Peyer's patch (tissue), 4 donors: ENCODE measurements at regions not wholly inside any gene's neighbourhood (a gene's known extent, or its start where the extent isn't known, plus 50 kb on each side); places are given as distances from the start of the nearest gene placed in this dataset.

Experiments
- DNase-seq, 3 donors: peaks; one replicate each; pipeline ENCODE4 v3.0.0-alpha.2; 2017 to 2019
- H3K27ac ChIP-seq, 4 donors: fragments of 200-600 bp; sonication (generic); one replicate each; pipeline ENCODE4 v1.5.1; 2016 to 2019
- H3K27me3 ChIP-seq, 2 donors: fragments of 200-600 bp; sonication (generic); one replicate each; pipeline ENCODE4 v1.5.1; 2019
- H3K36me3 ChIP-seq, 3 donors: fragments of 200-600 bp; sonication (generic); one replicate each; pipeline ENCODE4 v1.5.1; 2016 to 2019
- H3K4me1 ChIP-seq, 4 donors: fragments of 200-600 bp; sonication (generic); one replicate each; pipeline ENCODE4 v1.5.1; 2016 to 2019
- H3K4me3 ChIP-seq, 4 donors: fragments of 200-600 bp; sonication (generic); 1 replicate in 3 of 4; 2 replicates in 1 of 4; pipeline ENCODE4 v1.5.1; 2016 to 2019; ENCODE audit warnings: mild to moderate bottlenecking in 1 of 4
- H3K9me3 ChIP-seq, 4 donors: fragments of 200-600 bp; sonication (generic); one replicate each; pipeline ENCODE4 v1.5.1; 2016 to 2019; ENCODE audit warnings: mild to moderate bottlenecking in 1 of 4
- POLR2A ChIP-seq, 2 donors: fragments of 450-650 bp; IDR thresholded peaks; one replicate each; pipeline ENCODE4 v1.5.1; 2017; ENCODE audit warnings: antibody characterized with exemption in 2 of 2, mild to moderate bottlenecking in 2 of 2, moderate library complexity in 2 of 2
- TF ChIP-seq, protein P1 (sequence below), 6 experiments: fragments of 450-650 bp in 4 of 6; fragments of 200-600 bp in 2 of 6; sonication (generic) in 1 of 6; IDR thresholded peaks; one replicate each; pipeline ENCODE4 v1.5.1; 2017 to 2019; ENCODE audit warnings: antibody characterized with exemption in 6 of 6, mild to moderate bottlenecking in 3 of 6, moderate library complexity in 1 of 6

DNA sequence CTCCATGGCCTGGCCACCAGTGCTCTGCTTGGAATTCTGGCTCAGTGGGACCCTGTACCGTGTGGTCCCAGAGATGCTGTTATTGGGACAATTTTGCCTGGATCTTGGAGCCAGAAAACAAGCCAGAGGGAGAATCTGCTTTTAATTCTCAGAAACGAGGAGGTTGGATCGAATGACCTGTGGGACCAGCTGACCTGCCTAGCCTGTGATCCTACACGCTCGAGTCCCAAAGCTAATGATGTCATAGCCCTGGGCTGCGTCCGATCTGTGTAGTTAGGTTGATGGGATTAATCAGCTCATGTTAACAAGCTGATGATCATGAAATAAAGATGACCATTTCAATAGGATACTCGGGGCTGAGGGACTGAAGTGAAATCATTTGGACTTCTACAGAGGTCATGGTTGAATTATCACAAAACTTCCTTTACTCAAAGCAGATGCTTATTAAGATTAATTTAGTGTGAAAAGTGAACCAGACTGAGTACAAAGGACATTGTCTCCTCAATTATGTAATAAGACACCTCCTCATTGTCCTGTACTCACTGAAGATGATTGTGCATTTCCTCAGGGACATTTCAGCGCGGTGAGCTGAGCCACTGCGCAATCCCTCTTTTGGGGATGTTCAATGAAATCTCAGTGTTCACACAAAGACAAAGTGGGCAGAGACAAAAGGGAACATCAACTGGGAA, 51.9 kb upstream of the STX18 start:
- no peak overlapping the region for H3K27ac ChIP-seq

DNA sequence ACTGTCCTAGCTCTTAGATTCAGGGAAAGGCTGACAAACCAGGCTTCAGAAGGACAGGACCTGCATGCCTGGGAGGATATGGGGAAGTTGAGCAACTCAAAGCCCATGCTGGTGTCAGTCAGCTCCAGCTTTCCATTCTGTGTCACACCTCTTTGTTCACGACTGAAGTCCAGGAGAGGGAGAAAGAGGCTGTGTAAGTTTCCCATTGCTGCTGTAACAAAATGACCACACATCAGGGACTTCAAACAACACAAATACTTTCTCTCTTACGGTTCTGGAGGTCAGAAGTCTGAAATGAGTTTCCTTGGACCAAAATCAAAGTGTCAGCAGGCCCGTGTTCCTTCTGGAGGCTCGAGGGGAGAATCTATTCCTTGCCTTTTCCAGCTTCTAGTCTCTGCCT, 50.6 kb upstream of the STX18 start:
- H3K4me1 ChIP-seq: no peaks in the 10 kb centered on the region
- H3K27me3 ChIP-seq: no peaks in the 10 kb centered on the region
- no peak overlapping the region for H3K4me3 ChIP-seq
- H3K27ac ChIP-seq: no peak overlapping the region
- H3K36me3 ChIP-seq: no peaks in the 10 kb centered on the region
- no peak for DNase-seq
- TF ChIP-seq, protein P1, sequence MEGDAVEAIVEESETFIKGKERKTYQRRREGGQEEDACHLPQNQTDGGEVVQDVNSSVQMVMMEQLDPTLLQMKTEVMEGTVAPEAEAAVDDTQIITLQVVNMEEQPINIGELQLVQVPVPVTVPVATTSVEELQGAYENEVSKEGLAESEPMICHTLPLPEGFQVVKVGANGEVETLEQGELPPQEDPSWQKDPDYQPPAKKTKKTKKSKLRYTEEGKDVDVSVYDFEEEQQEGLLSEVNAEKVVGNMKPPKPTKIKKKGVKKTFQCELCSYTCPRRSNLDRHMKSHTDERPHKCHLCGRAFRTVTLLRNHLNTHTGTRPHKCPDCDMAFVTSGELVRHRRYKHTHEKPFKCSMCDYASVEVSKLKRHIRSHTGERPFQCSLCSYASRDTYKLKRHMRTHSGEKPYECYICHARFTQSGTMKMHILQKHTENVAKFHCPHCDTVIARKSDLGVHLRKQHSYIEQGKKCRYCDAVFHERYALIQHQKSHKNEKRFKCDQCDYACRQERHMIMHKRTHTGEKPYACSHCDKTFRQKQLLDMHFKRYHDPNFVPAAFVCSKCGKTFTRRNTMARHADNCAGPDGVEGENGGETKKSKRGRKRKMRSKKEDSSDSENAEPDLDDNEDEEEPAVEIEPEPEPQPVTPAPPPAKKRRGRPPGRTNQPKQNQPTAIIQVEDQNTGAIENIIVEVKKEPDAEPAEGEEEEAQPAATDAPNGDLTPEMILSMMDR (IDR thresholded peaks at IDR 0.05): no peak
- TF ChIP-seq POLR2A (IDR thresholded peaks at IDR 0.05): no peak
- peaks cover 0 to 6% (median 2%) of the 10 kb centered on the region in 4 donors for H3K9me3 ChIP-seq

More for the DNA sequence above, 51.9 kb upstream of the STX18 start:
- H3K27me3 ChIP-seq: no peaks in the 10 kb centered on the region
- TF ChIP-seq POLR2A (IDR thresholded peaks at IDR 0.05): no peak
- TF ChIP-seq, protein P1 (IDR thresholded peaks at IDR 0.05): no peak
- no peaks in the 10 kb centered on the region for H3K4me1 ChIP-seq
- no peak for DNase-seq
- peaks cover 0 to 6% (median 2%) of the 10 kb centered on the region in 4 donors for H3K9me3 ChIP-seq
- no peak overlapping the region for H3K4me3 ChIP-seq
- H3K36me3 ChIP-seq: no peaks in the 10 kb centered on the region
